GM10266 (cell line): ENCODE measurements at regions not wholly inside any gene's neighbourhood (a gene's known extent, or its start where the extent isn't known, plus 50 kb on each side); places are given as distances from the start of the nearest gene placed in this dataset.
"Not testable (repeated sequence)": the region's sequence is repeated elsewhere in the genome, so short reads cannot be mapped to it uniquely, and the experiment has no call there.

Experiments used
- DNase-seq: peaks from one replicate; pipeline ENCODE4 v3.0.0; 2012; ENCODE audit errors: extremely low spot score
- TF ChIP-seq, protein P1 (sequence below): IDR thresholded peaks from 2 replicates; pipeline ENCODE4 v1.5.1; 2012; ENCODE audit warnings: mild to moderate bottlenecking, low read depth; ENCODE audit not compliant: control insufficient read depth, insufficient read depth; ENCODE audit errors: missing control alignments

DNA sequence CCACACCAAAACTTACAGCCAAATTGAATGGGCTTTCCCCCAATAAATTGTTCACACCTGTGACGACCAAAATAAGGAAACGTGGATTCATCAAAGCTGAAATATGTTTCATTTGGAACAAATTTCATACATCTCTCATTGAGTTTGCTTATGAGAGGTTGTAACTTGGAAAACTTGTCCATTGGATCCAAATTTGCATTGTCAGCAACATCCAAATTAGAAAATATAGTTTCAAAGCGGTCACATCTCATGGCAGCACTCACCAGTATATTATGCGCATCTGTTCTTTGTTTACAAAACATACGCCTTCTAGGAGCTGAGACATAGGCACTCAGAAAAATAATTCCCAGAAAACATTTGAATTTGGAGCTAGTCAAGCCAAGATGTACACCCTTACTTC is 1028.2 kb upstream of the USP15 start:
- TF ChIP-seq, protein P1, sequence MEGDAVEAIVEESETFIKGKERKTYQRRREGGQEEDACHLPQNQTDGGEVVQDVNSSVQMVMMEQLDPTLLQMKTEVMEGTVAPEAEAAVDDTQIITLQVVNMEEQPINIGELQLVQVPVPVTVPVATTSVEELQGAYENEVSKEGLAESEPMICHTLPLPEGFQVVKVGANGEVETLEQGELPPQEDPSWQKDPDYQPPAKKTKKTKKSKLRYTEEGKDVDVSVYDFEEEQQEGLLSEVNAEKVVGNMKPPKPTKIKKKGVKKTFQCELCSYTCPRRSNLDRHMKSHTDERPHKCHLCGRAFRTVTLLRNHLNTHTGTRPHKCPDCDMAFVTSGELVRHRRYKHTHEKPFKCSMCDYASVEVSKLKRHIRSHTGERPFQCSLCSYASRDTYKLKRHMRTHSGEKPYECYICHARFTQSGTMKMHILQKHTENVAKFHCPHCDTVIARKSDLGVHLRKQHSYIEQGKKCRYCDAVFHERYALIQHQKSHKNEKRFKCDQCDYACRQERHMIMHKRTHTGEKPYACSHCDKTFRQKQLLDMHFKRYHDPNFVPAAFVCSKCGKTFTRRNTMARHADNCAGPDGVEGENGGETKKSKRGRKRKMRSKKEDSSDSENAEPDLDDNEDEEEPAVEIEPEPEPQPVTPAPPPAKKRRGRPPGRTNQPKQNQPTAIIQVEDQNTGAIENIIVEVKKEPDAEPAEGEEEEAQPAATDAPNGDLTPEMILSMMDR: no peak
- no peak for DNase-seq

- TF ChIP-seq, protein P1: no peak
- no peak for DNase-seq
These were observed 1009.9 kb upstream of the USP15 start for GRCh38 chr12:61250303-61250702.

DNA sequence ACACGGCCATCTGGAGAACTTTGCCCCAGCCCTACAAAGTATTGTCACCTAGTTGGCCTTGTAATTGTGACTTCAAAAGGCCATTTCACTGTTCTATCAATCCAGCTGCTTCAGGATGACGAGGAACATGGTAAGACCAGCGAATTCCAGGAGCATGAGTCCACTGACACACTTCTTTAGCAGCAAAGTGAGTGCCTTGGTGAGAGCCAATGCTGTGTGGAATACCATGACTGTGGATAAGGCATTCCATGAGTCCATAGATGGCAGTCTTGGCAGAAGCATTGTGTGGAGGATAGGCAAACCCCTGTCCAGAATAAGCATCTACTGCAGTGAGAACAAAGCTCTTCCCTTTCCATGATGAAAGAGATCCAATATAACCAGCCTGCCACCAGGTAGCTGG is 1009.1 kb upstream of the USP15 start:
- TF ChIP-seq, protein P1: no peak

GRCh38 chr12:61254225-61254624 is 1006.0 kb upstream of the USP15 start:
- DNase-seq: no peak
- TF ChIP-seq, protein P1: no peak

More for the DNA sequence above, 1009.1 kb upstream of the USP15 start:
- no peak for DNase-seq

GRCh38 chr12:61264294-61264693 is 995.9 kb upstream of the USP15 start:
- not testable (repeated sequence) for DNase-seq

- TF ChIP-seq, protein P1: no peak
- no peak for DNase-seq
These were observed 992.7 kb upstream of the USP15 start for GRCh38 chr12:61267474-61267873.

DNA sequence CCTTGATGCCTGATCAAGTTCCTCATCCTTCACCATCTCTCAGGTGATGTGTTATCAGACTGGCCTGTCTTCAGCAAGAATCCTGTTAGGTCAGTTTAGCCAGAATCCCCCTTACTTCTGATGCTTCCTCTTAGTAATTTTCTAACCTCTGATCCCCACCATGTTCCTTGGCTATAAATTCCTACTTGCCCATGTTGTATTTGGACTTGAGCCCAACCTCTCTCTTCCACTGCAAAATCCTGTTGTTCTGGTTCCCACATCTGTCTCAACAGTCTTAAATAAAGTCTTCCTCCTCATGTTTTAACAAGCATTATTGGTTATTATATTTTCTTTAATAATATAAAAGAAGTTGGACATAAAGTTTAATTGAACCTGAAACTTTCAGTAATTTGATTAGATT is 987.8 kb upstream of the USP15 start:
- DNase-seq: no peak
- TF ChIP-seq, protein P1: no peak
